GM19099 (cell line): ENCODE measurements at regions not wholly inside any gene's neighbourhood (a gene's known extent, or its start where the extent isn't known, plus 50 kb on each side); places are given as distances from the start of the nearest gene placed in this dataset.

ENCODE experiments used
- POLR2A ChIP-seq: IDR thresholded peaks from 3 replicates; pipeline ENCODE4 v1.6.1; 2011; ENCODE audit warnings: low read depth; ENCODE audit not compliant: insufficient read length; ENCODE audit errors: extremely low read depth

- no peak for TF ChIP-seq POLR2A
Measured at GRCh38 chr6:166877906-166878305, 78.4 kb downstream of the RNASET2 start.

- TF ChIP-seq POLR2A, result no peak
Measured at GRCh38 chr6:166877349-166877748, 79.0 kb downstream of the RNASET2 start.

GRCh38 chr6:166872531-166873009, 83.8 kb downstream of the RNASET2 start:
- no peak for TF ChIP-seq POLR2A

GRCh38 chr6:166870602-166871208, 85.6 kb downstream of the RNASET2 start:
- no peak for TF ChIP-seq POLR2A

GRCh38 chr6:166866839-166867637, 89.3 kb downstream of the RNASET2 start:
- no peak for TF ChIP-seq POLR2A

GRCh38 chr6:166864333-166864732, 92.0 kb downstream of the RNASET2 start:
- TF ChIP-seq POLR2A, result no peak

GRCh38 chr6:166862978-166863530, 93.3 kb downstream of the RNASET2 start:
- TF ChIP-seq POLR2A, result no peak

- TF ChIP-seq POLR2A, result no peak
Measured at GRCh38 chr6:166862287-166862977, 93.9 kb downstream of the RNASET2 start.

GRCh38 chr6:166861961-166862286, 94.4 kb downstream of the RNASET2 start:
- TF ChIP-seq POLR2A, result no peak

GRCh38 chr6:166861304-166861703, 95.0 kb downstream of the RNASET2 start:
- no peak for TF ChIP-seq POLR2A

- TF ChIP-seq POLR2A, result no peak
Measured at GRCh38 chr6:166860392-166860791, 96.0 kb downstream of the RNASET2 start.

GRCh38 chr6:166855416-166855815, 100.9 kb downstream of the RNASET2 start:
- no peak for TF ChIP-seq POLR2A

GRCh38 chr6:166853371-166854325, 102.7 kb downstream of the RNASET2 start:
- no peak for TF ChIP-seq POLR2A

- no peak for TF ChIP-seq POLR2A
Measured at GRCh38 chr6:166852451-166852975, 103.8 kb downstream of the RNASET2 start.
